ENCODE measurements at regions not wholly inside any gene's neighbourhood (a gene's known extent, or its start where the extent isn't known, plus 50 kb on each side); places are given as distances from the start of the nearest gene placed in this dataset.

GRCh38 chr2:162926501-162926900 lies 87.9 kb upstream of the KCNH7 start:
- Histone ChIP-seq H3K4me3 (no peak overlapping the region), H3K27ac (no peak overlapping the region), H3K36me3 (no peaks in the 10 kb centered on the region), H3K27me3 (replicated peaks; ENCODE audit: insufficient read depth) (no peaks in the 10 kb centered on the region), H3K9me3 (no peaks in the 10 kb centered on the region), H3K4me1 (ENCODE audit: control insufficient read depth in 1 of 2, low read depth in 2 of 2) (no peaks in the 10 kb centered on the region)
- no peak for DNase-seq (ENCODE audit: low spot score)
- ATAC-seq (ENCODE audit: insufficient number of reproducible peaks, low FRiP score, low read depth), result no peak
- TF ChIP-seq CTCF (IDR thresholded peaks at IDR 0.05), result no peak

GRCh38 chr2:162925595-162925994 lies 87.0 kb upstream of the KCNH7 start:
- no peaks in the 10 kb centered on the region for H3K4me1 ChIP-seq (ENCODE audit: control insufficient read depth in 1 of 2, low read depth in 2 of 2)
- H3K27ac ChIP-seq, result no peak overlapping the region
- DNase-seq (ENCODE audit: low spot score) (no peak), ATAC-seq (ENCODE audit: insufficient number of reproducible peaks, low FRiP score, low read depth) (no peak)
- no peaks in the 10 kb centered on the region for H3K36me3 ChIP-seq
- H3K9me3 ChIP-seq, result no peaks in the 10 kb centered on the region
- no peak for TF ChIP-seq CTCF (IDR thresholded peaks at IDR 0.05)
- no peaks in the 10 kb centered on the region for H3K27me3 ChIP-seq (replicated peaks; ENCODE audit: insufficient read depth)
- no peak overlapping the region for H3K4me3 ChIP-seq

GRCh38 chr2:162919111-162919510 lies 80.5 kb upstream of the KCNH7 start:
- H3K36me3 ChIP-seq, result no peaks in the 10 kb centered on the region
- H3K9me3 ChIP-seq, result no peaks in the 10 kb centered on the region
- DNase-seq (ENCODE audit: low spot score) (no peak), ATAC-seq (ENCODE audit: insufficient number of reproducible peaks, low FRiP score, low read depth) (no peak)
- H3K27ac ChIP-seq, result no peak overlapping the region
- H3K27me3 ChIP-seq (replicated peaks; ENCODE audit: insufficient read depth), result no peaks in the 10 kb centered on the region
- no peaks in the 10 kb centered on the region for H3K4me1 ChIP-seq (ENCODE audit: control insufficient read depth in 1 of 2, low read depth in 2 of 2)
- no peak for TF ChIP-seq CTCF (IDR thresholded peaks at IDR 0.05)
- no peak overlapping the region for H3K4me3 ChIP-seq

- H3K4me1 ChIP-seq (ENCODE audit: control insufficient read depth in 1 of 2, low read depth in 2 of 2), result no peaks in the 10 kb centered on the region
- H3K4me3 ChIP-seq, result no peak overlapping the region
- H3K27ac ChIP-seq, result no peak overlapping the region
- no peaks in the 10 kb centered on the region for H3K36me3 ChIP-seq
- DNase-seq (ENCODE audit: low spot score) (no peak), ATAC-seq (ENCODE audit: insufficient number of reproducible peaks, low FRiP score, low read depth) (no peak)
- no peak for TF ChIP-seq CTCF (IDR thresholded peaks at IDR 0.05)
- H3K9me3 ChIP-seq, result no peaks in the 10 kb centered on the region
- no peaks in the 10 kb centered on the region for H3K27me3 ChIP-seq (replicated peaks; ENCODE audit: insufficient read depth)
These were observed 79.1 kb upstream of the KCNH7 start for GRCh38 chr2:162917626-162918025.

GRCh38 chr2:162916286-162916801 lies 77.8 kb upstream of the KCNH7 start:
- Histone ChIP-seq H3K36me3 (no peaks in the 10 kb centered on the region), H3K27me3 (replicated peaks; ENCODE audit: insufficient read depth) (no peaks in the 10 kb centered on the region), H3K4me1 (ENCODE audit: control insufficient read depth in 1 of 2, low read depth in 2 of 2) (no peaks in the 10 kb centered on the region), H3K4me3 (no peak overlapping the region), H3K9me3 (no peaks in the 10 kb centered on the region), H3K27ac (no peak overlapping the region)
- DNase-seq (ENCODE audit: low spot score), result no peak
- ATAC-seq (ENCODE audit: insufficient number of reproducible peaks, low FRiP score, low read depth), result no peak
- TF ChIP-seq CTCF (IDR thresholded peaks at IDR 0.05), result no peak

Data from thoracic aorta (tissue), 2 donors.